ENCODE measurements at regions not wholly inside any gene's neighbourhood (a gene's known extent, or its start where the extent isn't known, plus 50 kb on each side); places are given as distances from the start of the nearest gene placed in this dataset.

GRCh38 chr12:24177889-24178288 is 228.4 kb upstream of the SOX5 start:
- no peak for TF ChIP-seq POLR2A (IDR thresholded peaks at IDR 0.05)
- TF ChIP-seq CTCF (IDR thresholded peaks at IDR 0.05), result no peak
